Naive thymus-derived CD4-positive, alpha-beta T cell (primary cell): ENCODE measurements at regions not wholly inside any gene's neighbourhood (a gene's known extent, or its start where the extent isn't known, plus 50 kb on each side); places are given as distances from the start of the nearest gene placed in this dataset.

Experiments
- ATAC-seq: fragments of 150-1000 bp; cut with Tn5 transposase; 2 replicates; pipeline ENCODE4 v1.10.0; 2021; ENCODE audit warnings: mild to moderate bottlenecking, moderate library complexity
- CTCF ChIA-PET: fragments of 350-600 bp; sonication (Branson Sonifier 250); formaldehyde crosslinking; loops from one replicate; lab custom pipeline; 2021; ENCODE audit warnings: antibody characterized with exemption; lab: Charles Lee
- POLR2A ChIA-PET: fragments of 350-600 bp; sonication (Branson Sonifier 250); formaldehyde crosslinking; loops from one replicate; lab custom pipeline; 2021; ENCODE audit warnings: antibody characterized with exemption, inconsistent platforms; lab: Charles Lee
- DNase-seq, 9 donors: peaks; one replicate each; pipeline versions ENCODE4 v3.0.0 to v3.0.0-alpha.2; 2020 to 2022; ENCODE audit warnings: mixed read lengths in 1 of 9
- H3K27ac ChIP-seq: one replicate; pipeline ENCODE4 v1.7.0; 2013; ENCODE audit warnings: mild to moderate bottlenecking, low read depth, low read length, moderate library complexity
- H3K27me3 ChIP-seq, 2 donors: one replicate each; pipeline ENCODE4 v1.7.0; 2013; ENCODE audit warnings: low read length in 2 of 2, mild to moderate bottlenecking in 2 of 2, moderate library complexity in 2 of 2; ENCODE audit not compliant: control insufficient read depth in 2 of 2, insufficient read depth in 2 of 2
- H3K36me3 ChIP-seq, 3 experiments: 1 replicate in 2 of 3; 2 replicates in 1 of 3; pipeline ENCODE4 v1.7.0; 2013; ENCODE audit warnings: low read length in 3 of 3, mild to moderate bottlenecking in 3 of 3, moderate library complexity in 1 of 3; ENCODE audit not compliant: insufficient read depth in 3 of 3, control insufficient read depth in 2 of 3
- H3K4me1 ChIP-seq, 2 donors: one replicate each; pipeline ENCODE4 v1.7.0; 2013; ENCODE audit warnings: low read length in 2 of 2, mild to moderate bottlenecking in 2 of 2, moderate library complexity in 1 of 2; ENCODE audit not compliant: control insufficient read depth in 2 of 2, insufficient read depth in 2 of 2
- H3K4me3 ChIP-seq: 2 replicates; pipeline ENCODE4 v1.7.0; 2013; ENCODE audit warnings: mild to moderate bottlenecking, low read length
- H3K9me3 ChIP-seq, 3 experiments: 1 replicate in 2 of 3; 2 replicates in 1 of 3; pipeline ENCODE4 v1.7.0; 2013; ENCODE audit warnings: low read length in 3 of 3; ENCODE audit not compliant: control insufficient read depth in 2 of 3
- H3K27ac Mint-ChIP-seq, 9 donors: one replicate each; pipeline ENCODE4 v1.8.0; 2020 to 2022; ENCODE audit warnings: mixed read lengths in 9 of 9, mild to moderate bottlenecking in 8 of 9, moderate library complexity in 5 of 9, inconsistent platforms in 2 of 9
- H3K27me3 Mint-ChIP-seq, 5 donors: one replicate each; pipeline ENCODE4 v1.8.0; 2021 to 2022; ENCODE audit warnings: mixed read lengths in 5 of 5, mild to moderate bottlenecking in 1 of 5
- H3K36me3 Mint-ChIP-seq, 5 donors: one replicate each; pipeline ENCODE4 v1.8.0; 2020 to 2022; ENCODE audit warnings: mixed read lengths in 5 of 5, mild to moderate bottlenecking in 3 of 5, inconsistent platforms in 1 of 5
- H3K4me1 Mint-ChIP-seq, 7 donors: one replicate each; pipeline ENCODE4 v1.8.0; 2020 to 2022; ENCODE audit warnings: mixed read lengths in 7 of 7, mild to moderate bottlenecking in 3 of 7, inconsistent platforms in 1 of 7
- H3K4me3 Mint-ChIP-seq, 10 donors: one replicate each; pipeline ENCODE4 v1.8.0; 2020 to 2022; ENCODE audit warnings: mild to moderate bottlenecking in 10 of 10, mixed read lengths in 10 of 10, moderate library complexity in 6 of 10, inconsistent platforms in 2 of 10
- H3K9me3 Mint-ChIP-seq, 11 donors: one replicate each; pipeline ENCODE4 v1.8.0; 2020 to 2022; ENCODE audit warnings: mixed read lengths in 11 of 11, mild to moderate bottlenecking in 4 of 11, inconsistent platforms in 1 of 11, moderate library complexity in 1 of 11
- intact Hi-C, 2 donors: fragments of 100-400 bp; cut with micrococcal nuclease; formaldehyde crosslinking; loops; one replicate each; pipeline ENCODE4 v1.15.1; 2023

DNA sequence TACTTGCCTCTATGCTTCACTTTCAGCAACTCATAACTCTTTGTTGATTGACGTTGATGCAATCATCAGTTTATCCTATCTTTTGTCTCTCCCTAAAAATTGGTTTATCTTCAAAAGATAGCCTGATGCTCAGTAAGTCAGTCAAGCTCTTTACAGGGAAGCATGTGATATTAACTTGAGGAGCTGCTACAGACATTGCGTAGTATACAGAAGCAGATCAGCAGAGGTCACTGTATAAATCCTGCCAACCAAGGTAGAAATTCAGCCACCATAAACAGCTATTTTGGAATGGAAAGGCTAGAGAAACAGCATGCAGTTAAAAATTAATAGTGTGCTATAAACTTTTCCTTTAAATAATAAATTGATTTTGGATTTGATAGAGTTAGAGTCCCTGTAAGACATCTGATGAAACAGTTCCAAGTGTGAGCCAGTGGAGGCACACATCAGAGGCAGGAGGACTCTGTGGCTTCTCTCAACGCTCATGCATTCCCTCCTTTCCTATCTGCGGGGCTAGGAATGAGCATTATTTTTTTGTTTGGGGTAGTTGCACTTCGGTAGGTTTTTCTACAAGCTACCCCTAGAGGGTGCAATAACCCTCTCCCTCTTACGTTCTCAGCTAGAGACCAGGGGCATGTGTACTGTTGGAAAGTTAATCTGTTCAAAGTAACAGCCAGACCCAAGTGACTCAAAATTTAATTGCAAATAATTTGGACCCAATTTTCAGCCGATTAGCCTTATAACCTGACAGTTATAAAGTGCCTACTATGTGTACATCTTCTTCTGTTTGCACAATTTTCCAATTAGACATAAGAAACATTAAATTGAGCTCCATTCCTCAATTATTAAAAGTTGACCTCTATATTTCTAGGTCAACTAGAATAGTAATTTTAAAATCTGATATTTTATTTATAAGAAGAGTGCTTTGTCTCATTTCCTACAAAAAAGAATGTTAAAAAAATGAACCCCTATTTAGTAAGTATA lies 647.7 kb upstream of the SOX9 start:
- Mint-ChIP-seq H3K4me1 (no peaks in the 10 kb centered on the region), H3K36me3 (no peaks in the 10 kb centered on the region), H3K9me3 (peaks cover 0 to 10% (median 1%) of the 10 kb centered on the region in 11 donors), H3K4me3 (no peak overlapping the region), H3K27me3 (no peaks in the 10 kb centered on the region), H3K27ac (no peak overlapping the region)
- H3K9me3 ChIP-seq: no peaks in the 10 kb centered on the region
- ATAC-seq: no peak
- intact Hi-C loops: no loop called here
- no peaks in the 10 kb centered on the region for H3K27me3 ChIP-seq
- no peaks in the 10 kb centered on the region for H3K36me3 ChIP-seq
- H3K27ac ChIP-seq: no peak overlapping the region
- ChIA-PET CTCF (no interaction called here), POLR2A (no interaction called here)
- H3K4me3 ChIP-seq: no peak overlapping the region
- no peaks in the 10 kb centered on the region for H3K4me1 ChIP-seq
- DNase-seq: no peak

DNA sequence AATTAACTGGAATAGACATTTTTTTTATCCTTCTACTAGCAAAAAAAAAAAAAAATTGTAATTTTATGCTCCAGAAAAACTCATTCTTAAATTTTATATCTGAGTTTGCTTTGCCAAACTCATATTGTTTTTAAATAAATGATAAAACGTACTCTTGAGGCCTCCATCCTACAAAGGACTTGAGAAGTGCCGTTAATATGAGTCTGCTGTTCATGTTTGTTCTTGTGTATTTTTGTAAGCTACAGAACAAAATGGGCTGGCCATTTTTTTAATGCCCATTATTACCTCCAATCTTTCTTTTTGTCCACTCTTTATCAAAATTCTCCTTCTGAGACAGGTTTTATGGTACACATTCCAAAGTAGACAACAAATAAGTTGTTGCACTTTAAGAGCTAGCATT lies 643.5 kb upstream of the SOX9 start:
- Mint-ChIP-seq H3K4me1 (no peaks in the 10 kb centered on the region), H3K4me3 (no peak overlapping the region), H3K36me3 (no peaks in the 10 kb centered on the region), H3K27me3 (no peaks in the 10 kb centered on the region), H3K27ac (no peak overlapping the region), H3K9me3 (peaks cover 0 to 10% (median 2%) of the 10 kb centered on the region in 11 donors)
- intact Hi-C loops: no loop called here
- POLR2A ChIA-PET: no interaction called here
- CTCF ChIA-PET: no interaction called here
- ATAC-seq (no peak), DNase-seq (no peak)
- Histone ChIP-seq H3K4me1 (no peaks in the 10 kb centered on the region), H3K9me3 (no peaks in the 10 kb centered on the region), H3K36me3 (no peaks in the 10 kb centered on the region), H3K27me3 (no peaks in the 10 kb centered on the region), H3K27ac (no peak overlapping the region), H3K4me3 (no peak overlapping the region)

DNA sequence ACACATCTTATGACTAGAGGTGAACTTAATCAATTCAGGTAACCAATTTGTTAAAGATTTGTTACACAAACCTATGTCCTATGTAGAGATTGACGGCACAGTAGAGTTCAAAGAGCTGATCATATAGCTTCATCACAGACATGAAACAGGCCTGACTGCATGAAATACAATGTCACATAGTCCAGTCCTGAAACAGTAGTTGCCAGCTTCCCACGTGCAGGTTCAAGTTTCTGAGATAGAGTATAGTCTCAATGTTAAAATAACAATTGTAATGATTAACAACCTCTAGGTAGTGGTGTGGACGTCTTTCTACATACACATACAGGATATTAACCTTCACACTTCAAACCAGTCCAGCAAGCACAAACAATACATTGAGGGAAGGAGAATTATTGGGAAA lies 640.7 kb upstream of the SOX9 start:
- no peak overlapping the region for H3K4me3 ChIP-seq
- ChIA-PET POLR2A (no interaction called here), CTCF (no interaction called here)
- no peaks in the 10 kb centered on the region for H3K4me1 Mint-ChIP-seq
- no peak for ATAC-seq
- H3K27ac Mint-ChIP-seq: no peak overlapping the region
- no peak for DNase-seq
- H3K27me3 ChIP-seq: no peaks in the 10 kb centered on the region
- H3K27ac ChIP-seq: no peak overlapping the region
- no peaks in the 10 kb centered on the region for H3K36me3 ChIP-seq
- no peaks in the 10 kb centered on the region for H3K9me3 ChIP-seq
- no peak overlapping the region for H3K4me3 Mint-ChIP-seq
- H3K27me3 Mint-ChIP-seq: no peaks in the 10 kb centered on the region
- no peaks in the 10 kb centered on the region for H3K36me3 Mint-ChIP-seq
- no peaks in the 10 kb centered on the region for H3K4me1 ChIP-seq
- H3K9me3 Mint-ChIP-seq: peaks cover 0 to 6% (median 2%) of the 10 kb centered on the region in 11 donors
- intact Hi-C loops: no loop called here

DNA sequence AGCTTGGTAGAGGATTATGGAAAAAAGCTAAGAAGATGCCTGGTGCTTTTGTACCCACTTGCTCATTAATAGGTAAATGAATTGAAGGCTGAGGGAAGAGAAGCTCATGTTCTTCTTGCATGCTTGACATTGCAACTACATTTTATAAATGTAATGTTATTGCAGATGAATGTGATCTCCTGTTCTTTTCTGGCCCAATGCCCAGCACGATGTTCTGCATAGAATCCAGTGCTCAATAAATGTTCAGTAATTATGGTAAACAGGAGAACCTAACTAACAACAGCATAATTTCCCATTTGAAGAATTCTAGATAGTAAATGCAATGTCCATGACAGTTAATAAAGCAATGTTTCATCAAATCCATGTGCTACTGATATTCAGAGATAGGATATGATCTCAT lies 638.2 kb upstream of the SOX9 start:
- ChIA-PET CTCF (no interaction called here), POLR2A (no interaction called here)
- DNase-seq: no peak
- intact Hi-C loops: no loop called here
- Histone ChIP-seq H3K4me3 (no peak overlapping the region), H3K27ac (no peak overlapping the region), H3K4me1 (no peaks in the 10 kb centered on the region), H3K9me3 (no peaks in the 10 kb centered on the region), H3K36me3 (no peaks in the 10 kb centered on the region), H3K27me3 (no peaks in the 10 kb centered on the region)
- Mint-ChIP-seq H3K4me1 (no peaks in the 10 kb centered on the region), H3K4me3 (no peak overlapping the region), H3K27ac (no peak overlapping the region), H3K27me3 (no peaks in the 10 kb centered on the region), H3K9me3 (peaks cover 0 to 6% (median 2%) of the 10 kb centered on the region in 11 donors), H3K36me3 (no peaks in the 10 kb centered on the region)
- no peak for ATAC-seq

DNA sequence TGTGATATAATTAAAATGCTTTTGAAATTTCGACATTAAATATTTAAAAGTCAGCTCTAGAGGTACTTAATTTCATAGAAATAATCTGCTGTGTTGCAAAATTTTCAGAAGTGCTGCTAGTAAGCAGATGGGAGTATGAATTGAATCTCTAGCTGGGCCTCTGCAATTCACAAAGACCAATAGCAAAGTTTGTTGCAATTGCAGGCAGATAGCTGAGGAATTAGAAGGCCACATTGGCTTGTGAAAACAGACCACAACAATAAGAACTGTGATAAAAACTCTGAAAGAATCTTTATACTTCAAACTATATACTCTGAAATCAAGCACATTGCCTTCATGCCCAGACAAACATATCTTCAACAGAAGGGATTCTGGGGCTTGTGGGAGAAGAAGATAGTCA lies 636.3 kb upstream of the SOX9 start:
- no peak for ATAC-seq
- Mint-ChIP-seq H3K4me3 (no peak overlapping the region), H3K9me3 (peaks cover 0 to 6% (median 0%) of the 10 kb centered on the region in 11 donors), H3K4me1 (no peaks in the 10 kb centered on the region), H3K36me3 (no peaks in the 10 kb centered on the region), H3K27ac (no peak overlapping the region), H3K27me3 (no peaks in the 10 kb centered on the region)
- Histone ChIP-seq H3K27me3 (no peaks in the 10 kb centered on the region), H3K9me3 (no peaks in the 10 kb centered on the region), H3K4me1 (no peaks in the 10 kb centered on the region), H3K36me3 (no peaks in the 10 kb centered on the region), H3K4me3 (no peak overlapping the region), H3K27ac (no peak overlapping the region)
- ChIA-PET POLR2A (no interaction called here), CTCF (no interaction called here)
- no peak for DNase-seq
- intact Hi-C loops: no loop called here

DNA sequence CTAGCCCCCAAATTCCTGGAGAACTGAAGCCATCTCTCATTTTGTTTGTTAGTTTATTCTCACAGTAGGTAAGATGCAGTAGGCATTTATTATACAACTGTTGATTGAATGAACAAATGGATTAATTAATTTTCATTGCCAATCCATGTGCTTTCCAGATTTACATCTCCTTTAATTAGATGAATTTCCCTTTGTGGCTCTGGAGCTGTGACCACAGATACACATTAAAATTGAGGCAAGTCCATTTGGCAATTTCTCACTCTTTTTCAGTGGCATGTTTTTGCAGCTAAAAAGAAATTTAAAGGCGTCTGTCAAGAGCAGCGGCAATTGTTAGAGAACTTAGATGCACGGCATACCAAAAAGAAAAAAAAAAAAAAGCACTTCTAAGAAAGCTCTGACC lies 635.4 kb upstream of the SOX9 start:
- ChIA-PET POLR2A (interaction anchor here (0.5 kb wide), 1 partner anchor 412 kb away, joined by 4 read pairs; no protein-coding TSS in a partner anchor), CTCF (no interaction called here)
- Mint-ChIP-seq H3K27me3 (no peaks in the 10 kb centered on the region), H3K4me3 (no peak overlapping the region), H3K27ac (no peak overlapping the region), H3K36me3 (no peaks in the 10 kb centered on the region), H3K4me1 (no peaks in the 10 kb centered on the region), H3K9me3 (peaks cover 0 to 6% (median 0%) of the 10 kb centered on the region in 11 donors)
- ATAC-seq (no peak), DNase-seq (no peak)
- no peaks in the 10 kb centered on the region for H3K27me3 ChIP-seq
- no peaks in the 10 kb centered on the region for H3K9me3 ChIP-seq
- H3K4me1 ChIP-seq: no peaks in the 10 kb centered on the region
- H3K36me3 ChIP-seq: no peaks in the 10 kb centered on the region
- no peak overlapping the region for H3K27ac ChIP-seq
- no peak overlapping the region for H3K4me3 ChIP-seq
- intact Hi-C loops: no loop called here

DNA sequence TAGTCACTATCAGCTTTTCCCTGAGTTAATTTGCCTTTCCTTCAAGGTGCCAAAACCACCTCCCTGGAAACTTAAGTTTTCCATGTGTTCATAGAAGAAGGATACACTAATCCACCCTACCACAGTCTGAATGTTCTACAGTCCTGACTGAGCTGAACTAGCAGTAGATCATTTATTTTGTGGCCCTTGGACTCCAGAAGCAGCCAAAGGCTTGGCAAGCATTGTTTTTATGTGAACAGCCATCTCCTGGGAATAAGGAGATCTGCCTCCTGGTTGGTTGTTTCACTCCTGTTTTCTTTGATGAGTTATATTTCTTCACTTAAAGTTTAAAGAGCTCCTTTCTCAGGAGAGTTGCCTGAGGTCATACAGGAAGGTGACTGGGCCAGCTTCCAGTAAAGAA lies 634.6 kb upstream of the SOX9 start:
- no peaks in the 10 kb centered on the region for H3K27me3 ChIP-seq
- no peak for DNase-seq
- no peaks in the 10 kb centered on the region for H3K27me3 Mint-ChIP-seq
- intact Hi-C loops: no loop called here
- no peaks in the 10 kb centered on the region for H3K36me3 Mint-ChIP-seq
- H3K9me3 ChIP-seq: no peaks in the 10 kb centered on the region
- ChIA-PET CTCF (no interaction called here), POLR2A (no interaction called here)
- peaks cover 0 to 6% (median 0%) of the 10 kb centered on the region in 11 donors for H3K9me3 Mint-ChIP-seq
- no peak overlapping the region for H3K27ac Mint-ChIP-seq
- H3K27ac ChIP-seq: no peak overlapping the region
- ATAC-seq: no peak
- H3K36me3 ChIP-seq: no peaks in the 10 kb centered on the region
- no peak overlapping the region for H3K4me3 Mint-ChIP-seq
- H3K4me1 Mint-ChIP-seq: no peaks in the 10 kb centered on the region
- no peak overlapping the region for H3K4me3 ChIP-seq
- no peaks in the 10 kb centered on the region for H3K4me1 ChIP-seq
